Omental fat pad (tissue), 3 donors: ENCODE measurements at regions not wholly inside any gene's neighbourhood (a gene's known extent, or its start where the extent isn't known, plus 50 kb on each side); places are given as distances from the start of the nearest gene placed in this dataset.

Experiments
- ATAC-seq: fragments of 150-250 bp; one replicate; pipeline ENCODE4 v1.9.1; 2016; ENCODE audit warnings: mild to moderate bottlenecking, moderate library complexity; ENCODE audit not compliant: low FRiP score
- DNase-seq: peaks from one replicate; pipeline ENCODE4 v3.0.0-alpha.2; 2019; ENCODE audit warnings: low spot score
- CTCF ChIP-seq, 3 donors: fragments of 450-650 bp; IDR thresholded peaks; one replicate each; pipeline ENCODE4 v1.5.1; 2016 to 2017; ENCODE audit warnings: antibody characterized with exemption in 3 of 3, mild to moderate bottlenecking in 3 of 3, moderate library complexity in 2 of 3

- no peak for TF ChIP-seq CTCF (IDR thresholded peaks at IDR 0.05)
- DNase-seq (no peak), ATAC-seq (no peak)
These were observed 336.5 kb downstream of the LMO4 start for GRCh38 chr1:87665151-87665550.

GRCh38 chr1:87666681-87667080 lies 338.0 kb downstream of the LMO4 start:
- TF ChIP-seq CTCF (IDR thresholded peaks at IDR 0.05) = no peak
- DNase-seq (no peak), ATAC-seq (no peak)

- no peak for DNase-seq
- no peak for TF ChIP-seq CTCF (IDR thresholded peaks at IDR 0.05)
- ATAC-seq = no peak
These were observed 341.0 kb downstream of the LMO4 start for GRCh38 chr1:87669674-87670073.

- no peak for TF ChIP-seq CTCF (IDR thresholded peaks at IDR 0.05)
- DNase-seq (no peak), ATAC-seq (no peak)
These were observed 344.6 kb downstream of the LMO4 start for GRCh38 chr1:87673309-87673708.

GRCh38 chr1:87673748-87674147 lies 345.1 kb downstream of the LMO4 start:
- ATAC-seq (no peak), DNase-seq (no peak)
- TF ChIP-seq CTCF (IDR thresholded peaks at IDR 0.05) = no peak

- no peak for DNase-seq
- ATAC-seq = no peak
- TF ChIP-seq CTCF (IDR thresholded peaks at IDR 0.05) = no peak
These were observed 346.1 kb downstream of the LMO4 start for GRCh38 chr1:87674791-87675190.

GRCh38 chr1:87678266-87678665 lies 349.6 kb downstream of the LMO4 start:
- DNase-seq (no peak), ATAC-seq (no peak)
- TF ChIP-seq CTCF (IDR thresholded peaks at IDR 0.05) = no peak
